C4-2B (cell line): ENCODE measurements at regions not wholly inside any gene's neighbourhood (a gene's known extent, or its start where the extent isn't known, plus 50 kb on each side); places are given as distances from the start of the nearest gene placed in this dataset.

Experiments
- ZFX ChIP-seq: fragments of 450-650 bp; IDR thresholded peaks from 2 replicates; pipeline ENCODE4 v1.6.1; 2017
- TF ChIP-seq, protein P1 (sequence below): fragments of 450-650 bp; conservative IDR thresholded peaks from 2 replicates; pipeline ENCODE4 v1.5.1; 2017; ENCODE audit warnings: mild to moderate bottlenecking

GRCh38 chr5:90306613-90307012 lies 102.9 kb downstream of the CETN3 start:
- TF ChIP-seq, protein P1, sequence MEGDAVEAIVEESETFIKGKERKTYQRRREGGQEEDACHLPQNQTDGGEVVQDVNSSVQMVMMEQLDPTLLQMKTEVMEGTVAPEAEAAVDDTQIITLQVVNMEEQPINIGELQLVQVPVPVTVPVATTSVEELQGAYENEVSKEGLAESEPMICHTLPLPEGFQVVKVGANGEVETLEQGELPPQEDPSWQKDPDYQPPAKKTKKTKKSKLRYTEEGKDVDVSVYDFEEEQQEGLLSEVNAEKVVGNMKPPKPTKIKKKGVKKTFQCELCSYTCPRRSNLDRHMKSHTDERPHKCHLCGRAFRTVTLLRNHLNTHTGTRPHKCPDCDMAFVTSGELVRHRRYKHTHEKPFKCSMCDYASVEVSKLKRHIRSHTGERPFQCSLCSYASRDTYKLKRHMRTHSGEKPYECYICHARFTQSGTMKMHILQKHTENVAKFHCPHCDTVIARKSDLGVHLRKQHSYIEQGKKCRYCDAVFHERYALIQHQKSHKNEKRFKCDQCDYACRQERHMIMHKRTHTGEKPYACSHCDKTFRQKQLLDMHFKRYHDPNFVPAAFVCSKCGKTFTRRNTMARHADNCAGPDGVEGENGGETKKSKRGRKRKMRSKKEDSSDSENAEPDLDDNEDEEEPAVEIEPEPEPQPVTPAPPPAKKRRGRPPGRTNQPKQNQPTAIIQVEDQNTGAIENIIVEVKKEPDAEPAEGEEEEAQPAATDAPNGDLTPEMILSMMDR, result no peak
- TF ChIP-seq ZFX, result no peak
